Loucy (cell line): ENCODE measurements at regions not wholly inside any gene's neighbourhood (a gene's known extent, or its start where the extent isn't known, plus 50 kb on each side); places are given as distances from the start of the nearest gene placed in this dataset.

ENCODE experiments used
- CTCF ChIP-seq: fragments of 200-600 bp; sonication (generic); conservative IDR thresholded peaks from 2 replicates; pipeline ENCODE4 v1.5.1; 2014; ENCODE audit warnings: mild to moderate bottlenecking, antibody characterized with exemption, low read length
- EZH2phosphoT487 ChIP-seq: fragments of 200-600 bp; IDR thresholded peaks from 2 replicates; pipeline ENCODE4 v1.6.1; 2018; ENCODE audit warnings: antibody characterized with exemption, mild to moderate bottlenecking, moderate library complexity, borderline replicate concordance

GRCh38 chr1:31523012-31523411 is 53.3 kb upstream of the TINAGL1 start:
- TF ChIP-seq CTCF (no peak), EZH2phosphoT487 (no peak)
